HG03039 (cell line): ENCODE measurements at regions not wholly inside any gene's neighbourhood (a gene's known extent, or its start where the extent isn't known, plus 50 kb on each side); places are given as distances from the start of the nearest gene placed in this dataset.
"Not testable (repeated sequence)": the region's sequence is repeated elsewhere in the genome, so short reads cannot be mapped to it uniquely, and the experiment has no call there.

Source experiments
- ATAC-seq: cut with Tn5 transposase; IDR thresholded peaks from one replicate; pipeline ENCODE4 v1.9.1; 2021; ENCODE audit warnings: mild to moderate bottlenecking, moderate library complexity; ENCODE audit not compliant: unreplicated experiment

- peak; percentile 73 for ATAC-seq
Observed at GRCh38 chr6:90701146-90701781, 114.4 kb upstream of the MAP3K7 start.

GRCh38 chr6:90695316-90695715, 108.4 kb upstream of the MAP3K7 start:
- no peak for ATAC-seq

DNA sequence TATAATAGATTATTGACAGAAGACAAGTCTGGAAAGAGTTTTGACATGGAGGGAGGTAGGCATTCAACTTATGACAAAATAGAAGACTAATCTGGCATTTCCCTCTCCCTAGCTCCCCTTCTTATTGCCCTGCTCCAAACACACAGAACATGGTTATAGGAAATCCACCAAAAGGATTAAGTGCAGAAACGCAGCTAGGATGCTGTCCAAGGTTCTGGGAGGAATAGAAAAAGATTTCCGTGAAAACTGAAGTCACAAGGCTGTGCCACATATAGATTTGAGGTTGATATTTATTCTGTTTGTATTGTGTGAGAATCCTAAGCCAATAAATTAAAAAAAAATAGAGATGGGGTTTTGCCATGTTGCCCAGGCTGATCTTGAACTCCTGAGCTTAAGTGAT, 107.9 kb upstream of the MAP3K7 start:
- ATAC-seq = no peak

- no peak for ATAC-seq
Observed at GRCh38 chr6:90691823-90692222, 105.0 kb upstream of the MAP3K7 start.

GRCh38 chr6:90689172-90689571, 102.3 kb upstream of the MAP3K7 start:
- ATAC-seq = no peak

- no peak for ATAC-seq
Observed at GRCh38 chr6:90687775-90688380, 101.0 kb upstream of the MAP3K7 start.

DNA sequence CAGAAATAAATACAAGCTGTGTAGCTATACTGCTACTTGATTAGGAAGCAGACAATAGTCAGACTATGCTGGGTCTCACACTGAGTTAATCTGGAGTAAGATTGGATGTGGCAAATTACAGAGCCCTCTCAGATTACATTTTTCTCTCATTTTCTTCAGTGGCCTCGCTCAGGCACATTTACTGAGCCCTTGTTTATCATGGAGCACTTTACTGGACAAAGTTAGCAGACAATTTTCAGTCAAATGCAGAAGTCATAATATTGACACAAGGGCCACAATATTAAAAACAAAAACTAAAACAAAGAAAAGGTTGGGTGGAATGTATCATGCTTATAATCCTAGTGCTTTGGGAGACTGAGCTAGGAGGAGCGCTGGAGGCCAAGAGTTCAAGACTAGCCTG, 95.0 kb upstream of the MAP3K7 start:
- ATAC-seq = no peak

- no peak for ATAC-seq
Observed at GRCh38 chr6:90678049-90678779, 91.3 kb upstream of the MAP3K7 start.

- no peak for ATAC-seq
Observed at GRCh38 chr6:90677440-90677839, 90.6 kb upstream of the MAP3K7 start.

GRCh38 chr6:90676516-90677300, 89.8 kb upstream of the MAP3K7 start:
- no peak for ATAC-seq

DNA sequence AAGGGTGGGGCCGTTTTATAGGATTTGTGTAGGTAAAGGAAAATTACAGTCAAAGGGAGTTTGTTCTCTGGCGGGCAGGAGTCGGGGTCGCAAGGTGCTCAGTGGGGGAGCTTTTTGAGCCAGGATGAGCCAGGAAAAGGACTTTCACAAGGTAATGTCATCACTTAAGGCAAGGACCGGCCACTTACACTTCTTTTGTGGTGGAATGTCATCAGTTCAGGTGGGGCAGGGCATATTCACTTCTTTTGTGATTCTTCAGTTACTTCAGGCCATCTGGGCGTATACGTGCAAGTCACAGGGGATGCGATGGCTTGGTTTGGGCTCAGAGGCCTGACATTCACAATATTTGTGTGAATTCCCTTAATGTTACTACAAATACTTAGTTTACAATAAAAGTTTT, 88.2 kb upstream of the MAP3K7 start:
- not testable (repeated sequence) for ATAC-seq

GRCh38 chr6:90674077-90674476, 87.2 kb upstream of the MAP3K7 start:
- not testable (repeated sequence) for ATAC-seq

GRCh38 chr6:90669846-90670245, 83.0 kb upstream of the MAP3K7 start:
- no peak for ATAC-seq

DNA sequence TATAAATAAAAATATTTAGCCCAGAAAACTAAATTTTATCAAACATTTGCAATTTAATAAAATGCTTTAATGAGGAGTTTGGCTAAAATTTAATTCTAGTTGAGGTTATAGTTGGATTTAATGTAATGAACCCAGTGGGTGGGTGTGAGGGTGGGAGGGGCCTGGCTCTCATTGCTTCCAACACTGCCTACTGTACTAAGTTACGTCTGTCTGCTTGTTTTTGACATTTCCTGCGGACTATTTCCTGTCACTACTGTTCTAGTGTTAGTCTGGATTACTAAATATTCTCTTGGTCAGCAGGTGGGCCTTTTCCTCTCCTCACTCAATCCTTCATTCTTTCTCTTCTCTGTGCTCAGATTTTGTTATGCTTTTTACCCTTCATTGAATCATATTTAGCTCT, 82.5 kb upstream of the MAP3K7 start:
- ATAC-seq = no peak

DNA sequence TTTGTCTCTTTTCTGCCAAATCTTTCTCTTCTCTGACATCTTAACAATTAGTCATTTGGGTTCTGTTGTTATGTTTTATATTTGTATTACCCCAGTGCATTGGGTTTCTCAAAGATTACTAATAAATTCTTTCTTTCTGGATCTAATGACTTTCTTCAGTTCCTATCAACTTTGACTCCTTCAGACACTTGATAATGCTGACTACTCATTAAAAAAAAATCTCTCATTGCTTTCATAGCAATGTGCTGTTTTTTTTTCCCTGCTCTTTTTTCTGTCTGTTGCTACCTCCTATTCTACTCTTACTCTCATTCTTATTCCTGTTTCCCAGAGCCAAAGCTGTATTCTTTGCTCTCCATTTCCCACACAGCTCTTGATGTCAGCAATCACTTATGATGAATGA, 81.3 kb upstream of the MAP3K7 start:
- no peak for ATAC-seq

DNA sequence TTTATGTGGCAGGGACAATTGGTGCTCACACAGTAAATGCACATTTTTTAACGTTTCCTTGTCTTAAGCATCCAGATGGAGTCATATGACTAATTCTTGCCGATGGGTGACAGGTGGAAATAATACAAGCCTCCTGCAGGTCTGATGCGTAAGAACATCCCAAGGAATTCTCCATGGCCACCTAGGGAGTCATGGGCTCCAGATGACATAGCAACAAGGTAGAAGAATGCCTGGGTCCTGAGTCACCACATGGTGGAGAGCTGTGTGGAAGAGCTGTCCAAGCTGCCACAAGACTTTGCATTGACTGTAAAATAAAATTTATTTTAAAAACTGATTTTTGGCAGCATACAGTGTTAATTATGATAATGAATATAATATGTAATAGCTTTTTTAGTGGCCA, 77.0 kb upstream of the MAP3K7 start:
- ATAC-seq = no peak

DNA sequence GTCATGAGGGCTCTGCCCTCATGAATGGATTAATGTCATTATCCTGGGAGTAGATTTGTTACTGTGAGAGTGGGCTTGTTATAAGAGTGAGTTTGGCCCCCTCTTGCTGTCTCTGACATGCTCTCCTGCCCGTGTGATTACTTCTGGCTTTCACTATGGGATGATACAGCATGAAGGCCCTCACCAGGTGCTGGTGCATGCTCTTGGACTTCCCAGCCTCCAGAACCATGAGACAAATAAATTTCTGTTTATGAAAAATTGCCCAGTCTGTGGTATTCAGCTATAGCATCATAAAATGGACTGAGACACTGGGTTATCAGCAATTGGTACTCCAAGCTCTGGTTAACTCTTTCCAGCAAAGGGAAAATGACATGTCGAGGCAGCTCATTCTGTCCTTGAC, 76.2 kb upstream of the MAP3K7 start:
- ATAC-seq = no peak

DNA sequence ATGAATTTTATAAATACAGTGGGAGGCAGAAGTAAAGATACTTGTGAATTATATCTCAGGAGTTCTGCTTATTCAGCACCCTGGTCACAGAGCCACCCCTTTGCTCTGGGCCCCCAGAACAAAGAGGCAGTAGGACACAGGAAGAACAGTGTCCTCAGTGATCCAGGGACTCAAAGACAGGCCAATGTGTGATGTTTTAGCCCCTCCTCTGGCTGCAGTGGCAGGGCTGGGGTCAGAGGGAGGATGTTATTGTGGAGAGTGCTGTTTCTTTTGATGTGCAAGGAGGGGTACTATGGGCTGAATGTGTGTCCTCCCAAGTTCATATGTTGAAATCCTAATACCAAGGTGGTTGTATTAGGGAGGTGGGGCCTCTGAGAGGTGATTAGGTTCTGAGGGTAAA, 74.1 kb upstream of the MAP3K7 start:
- no peak for ATAC-seq

- no peak for ATAC-seq
Observed at GRCh38 chr6:90658497-90658896, 71.6 kb upstream of the MAP3K7 start.

- no peak for ATAC-seq
Observed at GRCh38 chr6:90656325-90656724, 69.5 kb upstream of the MAP3K7 start.

- no peak for ATAC-seq
Observed at GRCh38 chr6:90654806-90655205, 67.9 kb upstream of the MAP3K7 start.

- no peak for ATAC-seq
Observed at GRCh38 chr6:90654166-90654565, 67.3 kb upstream of the MAP3K7 start.
